GM12872 (cell line): ENCODE measurements at regions not wholly inside any gene's neighbourhood (a gene's known extent, or its start where the extent isn't known, plus 50 kb on each side); places are given as distances from the start of the nearest gene placed in this dataset.

Source experiments
- CTCF ChIP-seq: IDR thresholded peaks from 3 replicates; pipeline ENCODE4 v1.5.1; 2011; ENCODE audit warnings: low read depth, mild to moderate bottlenecking, low read length, moderate library complexity; ENCODE audit not compliant: insufficient read depth

GRCh38 chr3:17852217-17852616 is 109.8 kb upstream of the TBC1D5 start:
- TF ChIP-seq CTCF, result no peak

- no peak for TF ChIP-seq CTCF
Measured at GRCh38 chr3:17850448-17850847, 108.0 kb upstream of the TBC1D5 start.

GRCh38 chr3:17848102-17848501 is 105.7 kb upstream of the TBC1D5 start:
- TF ChIP-seq CTCF, result no peak

- TF ChIP-seq CTCF, result no peak
Measured at GRCh38 chr3:17847156-17847555, 104.7 kb upstream of the TBC1D5 start.

- TF ChIP-seq CTCF, result no peak
Measured at GRCh38 chr3:17846466-17846865, 104.0 kb upstream of the TBC1D5 start.

GRCh38 chr3:17845026-17845812 is 102.8 kb upstream of the TBC1D5 start:
- TF ChIP-seq CTCF, result no peak

GRCh38 chr3:17844236-17844635 is 101.8 kb upstream of the TBC1D5 start:
- no peak for TF ChIP-seq CTCF
